Esophagus squamous epithelium (tissue), 4 donors: ENCODE measurements at regions not wholly inside any gene's neighbourhood (a gene's known extent, or its start where the extent isn't known, plus 50 kb on each side); places are given as distances from the start of the nearest gene placed in this dataset.

Experiments used
- POLR2A ChIP-seq, 4 donors: fragments of 450-650 bp; IDR thresholded peaks; one replicate each; pipeline ENCODE4 v1.6.1; 2017; ENCODE audit warnings: antibody characterized with exemption in 4 of 4, mild to moderate bottlenecking in 4 of 4, moderate library complexity in 3 of 4
- TF ChIP-seq, protein P1 (sequence below), 6 experiments: fragments of 450-650 bp in 4 of 6; fragments of 200-600 bp in 2 of 6; sonication (generic) in 2 of 6; IDR thresholded peaks; one replicate each; pipeline ENCODE4 v1.5.1; 2016 to 2019; ENCODE audit warnings: antibody characterized with exemption in 6 of 6, mild to moderate bottlenecking in 4 of 6, moderate library complexity in 4 of 6

DNA sequence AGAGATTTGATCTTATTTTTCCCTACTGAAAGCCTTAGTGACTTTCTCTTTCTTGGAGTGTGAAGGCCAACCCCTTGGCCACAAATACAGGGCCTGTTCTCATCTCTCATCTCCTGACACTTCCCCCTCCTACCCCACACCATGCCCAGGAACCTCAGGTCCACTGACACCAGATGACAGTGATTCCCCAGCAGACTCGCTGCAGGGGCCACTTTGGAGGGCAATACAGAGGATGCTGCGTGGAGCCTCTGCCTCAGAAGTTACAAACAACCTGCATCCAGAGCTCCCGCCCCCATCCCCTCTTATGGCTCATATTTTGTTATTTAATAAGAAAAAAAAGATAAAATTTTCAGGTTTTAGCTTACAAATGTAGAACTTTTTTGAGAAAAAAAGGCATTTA is 70.1 kb upstream of the LGALSL start:
- TF ChIP-seq, protein P1, sequence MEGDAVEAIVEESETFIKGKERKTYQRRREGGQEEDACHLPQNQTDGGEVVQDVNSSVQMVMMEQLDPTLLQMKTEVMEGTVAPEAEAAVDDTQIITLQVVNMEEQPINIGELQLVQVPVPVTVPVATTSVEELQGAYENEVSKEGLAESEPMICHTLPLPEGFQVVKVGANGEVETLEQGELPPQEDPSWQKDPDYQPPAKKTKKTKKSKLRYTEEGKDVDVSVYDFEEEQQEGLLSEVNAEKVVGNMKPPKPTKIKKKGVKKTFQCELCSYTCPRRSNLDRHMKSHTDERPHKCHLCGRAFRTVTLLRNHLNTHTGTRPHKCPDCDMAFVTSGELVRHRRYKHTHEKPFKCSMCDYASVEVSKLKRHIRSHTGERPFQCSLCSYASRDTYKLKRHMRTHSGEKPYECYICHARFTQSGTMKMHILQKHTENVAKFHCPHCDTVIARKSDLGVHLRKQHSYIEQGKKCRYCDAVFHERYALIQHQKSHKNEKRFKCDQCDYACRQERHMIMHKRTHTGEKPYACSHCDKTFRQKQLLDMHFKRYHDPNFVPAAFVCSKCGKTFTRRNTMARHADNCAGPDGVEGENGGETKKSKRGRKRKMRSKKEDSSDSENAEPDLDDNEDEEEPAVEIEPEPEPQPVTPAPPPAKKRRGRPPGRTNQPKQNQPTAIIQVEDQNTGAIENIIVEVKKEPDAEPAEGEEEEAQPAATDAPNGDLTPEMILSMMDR (IDR thresholded peaks at IDR 0.05), result no peak
- TF ChIP-seq POLR2A (IDR thresholded peaks at IDR 0.05), result no peak
